ENCODE measurements at regions not wholly inside any gene's neighbourhood (a gene's known extent, or its start where the extent isn't known, plus 50 kb on each side); places are given as distances from the start of the nearest gene placed in this dataset.
"Not testable (repeated sequence)": the region's sequence is repeated elsewhere in the genome, so short reads cannot be mapped to it uniquely, and the experiment has no call there.

- DNase-seq: no peak
Observed at GRCh38 chr15:77877869-77878577, 199.5 kb downstream of the TBC1D2B start.

GRCh38 chr15:77876107-77876820 lies 201.2 kb downstream of the TBC1D2B start:
- not testable (repeated sequence) for DNase-seq

GRCh38 chr15:77875066-77875721 lies 202.3 kb downstream of the TBC1D2B start:
- not testable (repeated sequence) for DNase-seq

- no peak for DNase-seq
Observed at GRCh38 chr15:77874063-77874462, 203.4 kb downstream of the TBC1D2B start.

GRCh38 chr15:77872521-77873425 lies 204.7 kb downstream of the TBC1D2B start:
- DNase-seq: not testable (repeated sequence)

- DNase-seq: no peak
Observed at GRCh38 chr15:77871852-77872371, 205.6 kb downstream of the TBC1D2B start.

GRCh38 chr15:77870195-77871065 lies 207.1 kb downstream of the TBC1D2B start:
- no peak for DNase-seq

- DNase-seq: no peak
Observed at GRCh38 chr15:77869021-77869895, 208.3 kb downstream of the TBC1D2B start.

GRCh38 chr15:77868048-77868629 lies 209.4 kb downstream of the TBC1D2B start:
- DNase-seq: not testable (repeated sequence)

GRCh38 chr15:77867266-77868047 lies 210.1 kb downstream of the TBC1D2B start:
- no peak for DNase-seq

- DNase-seq: no peak
Observed at GRCh38 chr15:77866596-77867125, 210.8 kb downstream of the TBC1D2B start.

GRCh38 chr15:77866186-77866585 lies 211.3 kb downstream of the TBC1D2B start:
- DNase-seq: no peak

GRCh38 chr15:77865701-77866100 lies 211.8 kb downstream of the TBC1D2B start:
- DNase-seq: no peak

- no peak for DNase-seq
Observed at GRCh38 chr15:77865106-77865610, 212.4 kb downstream of the TBC1D2B start.

GRCh38 chr15:77864211-77865105 lies 213.1 kb downstream of the TBC1D2B start:
- no peak for DNase-seq

GRCh38 chr15:77863491-77864105 lies 213.9 kb downstream of the TBC1D2B start:
- no peak for DNase-seq

GRCh38 chr15:77862651-77863104 lies 214.8 kb downstream of the TBC1D2B start:
- no peak for DNase-seq
